GM21515 (cell line): ENCODE measurements at regions not wholly inside any gene's neighbourhood (a gene's known extent, or its start where the extent isn't known, plus 50 kb on each side); places are given as distances from the start of the nearest gene placed in this dataset.

Experiments
- ATAC-seq: cut with Tn5 transposase; IDR thresholded peaks from one replicate; pipeline ENCODE4 v1.9.1; 2021; ENCODE audit not compliant: unreplicated experiment

DNA sequence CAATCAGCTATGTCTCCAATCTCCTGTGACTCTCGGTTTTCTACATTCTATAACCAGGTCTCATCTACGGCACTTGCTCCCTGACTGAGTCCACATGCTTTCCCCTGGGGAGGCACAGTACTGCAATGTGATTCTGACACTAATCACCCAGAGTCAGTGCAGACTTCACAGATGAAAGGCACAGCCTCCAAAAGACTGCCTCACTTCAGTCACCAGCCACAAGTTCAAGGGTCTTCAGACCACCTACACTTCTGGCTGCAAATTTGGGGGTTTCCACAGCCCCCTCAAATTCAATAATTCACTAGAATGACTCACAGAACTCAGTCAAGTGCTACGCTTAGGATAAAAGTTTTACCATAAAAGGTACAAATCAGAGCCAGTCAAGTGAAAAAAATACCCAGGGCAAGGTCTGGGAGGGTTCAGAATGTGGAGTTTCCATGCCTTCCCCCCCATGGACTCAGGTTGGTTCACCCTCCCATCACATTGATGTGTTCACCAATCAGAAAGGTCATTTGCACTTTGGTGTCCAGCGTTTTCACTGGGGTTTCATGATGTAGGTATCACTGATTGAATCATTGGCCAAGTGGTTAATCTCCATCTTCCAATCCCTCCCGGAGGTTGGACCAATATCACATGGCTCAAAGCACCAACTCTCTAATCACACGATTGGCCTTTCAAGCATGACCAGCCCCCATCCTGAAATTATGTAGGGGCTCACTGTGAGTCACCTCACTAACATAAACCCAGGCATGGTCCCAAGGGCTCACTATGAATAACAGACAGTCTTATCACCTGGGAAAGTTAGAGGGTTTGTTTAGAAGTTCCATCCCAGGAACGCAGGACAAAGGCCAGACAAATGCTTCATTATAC is 182.9 kb upstream of the CAMK1G start:
- no peak for ATAC-seq

DNA sequence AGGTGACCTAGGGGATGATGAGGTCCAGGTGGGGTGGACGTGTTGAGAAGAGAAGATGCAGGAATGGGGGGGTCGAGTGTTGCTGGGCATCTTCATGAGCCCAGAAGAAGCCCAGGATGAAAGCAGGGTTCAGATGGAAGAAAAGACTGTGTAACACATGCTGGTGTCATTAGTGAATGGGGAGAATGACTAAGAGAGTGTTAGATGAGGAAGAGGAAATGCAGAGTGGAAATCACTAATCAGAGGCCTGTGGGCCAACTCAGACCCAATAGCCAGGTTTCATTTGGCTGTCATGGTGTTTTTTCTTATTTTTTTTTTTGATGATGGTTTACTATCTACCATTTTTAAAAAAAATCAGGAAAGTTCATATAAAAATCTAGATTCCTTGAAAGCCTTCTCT is 180.8 kb upstream of the CAMK1G start:
- ATAC-seq, result no peak

- no peak for ATAC-seq
These were observed 179.6 kb upstream of the CAMK1G start for GRCh38 chr1:209403921-209404320.

DNA sequence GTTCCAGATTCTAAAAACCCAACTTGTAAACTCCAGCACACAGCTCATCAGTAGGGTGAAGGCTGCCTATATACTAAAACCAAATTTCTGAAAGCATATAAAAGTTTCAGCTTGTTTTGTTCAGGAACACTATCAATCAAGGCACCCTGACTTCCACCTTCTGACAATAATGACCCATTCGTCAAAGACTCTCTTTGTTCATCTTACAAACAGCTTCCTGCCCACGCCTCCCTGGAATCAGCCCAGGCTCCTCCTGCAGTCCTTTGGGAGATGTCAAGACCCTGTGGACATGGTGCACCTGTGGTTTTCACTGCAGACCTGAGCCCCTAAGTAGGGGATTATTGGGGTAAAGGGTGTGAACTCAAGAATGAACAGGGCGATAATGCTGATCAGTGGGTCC is 178.9 kb upstream of the CAMK1G start:
- ATAC-seq, result no peak

- ATAC-seq, result no peak
These were observed 178.2 kb upstream of the CAMK1G start for GRCh38 chr1:209405183-209405814.

- ATAC-seq, result no peak
These were observed 177.3 kb upstream of the CAMK1G start for GRCh38 chr1:209406168-209406567.

- no peak for ATAC-seq
These were observed 176.9 kb upstream of the CAMK1G start for GRCh38 chr1:209406595-209406994.

DNA sequence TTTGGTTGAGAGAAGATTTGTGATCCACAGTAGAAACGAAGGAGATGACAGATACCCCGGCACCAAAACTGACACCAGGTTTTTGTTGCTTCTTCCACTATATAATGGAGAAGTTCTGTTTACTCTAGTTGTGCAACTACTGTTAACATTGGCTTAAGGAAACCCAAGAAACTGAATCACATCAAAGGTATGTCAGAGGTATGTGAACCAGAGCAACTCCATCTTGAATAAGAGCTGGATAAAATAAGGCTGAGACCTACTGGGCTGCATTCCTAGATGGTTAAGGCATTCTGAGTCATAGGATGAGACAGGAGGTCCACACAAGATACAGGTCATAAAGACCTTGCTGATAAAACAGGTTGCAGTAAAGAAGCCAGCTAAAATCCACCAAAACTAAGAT is 173.7 kb upstream of the CAMK1G start:
- no peak for ATAC-seq

DNA sequence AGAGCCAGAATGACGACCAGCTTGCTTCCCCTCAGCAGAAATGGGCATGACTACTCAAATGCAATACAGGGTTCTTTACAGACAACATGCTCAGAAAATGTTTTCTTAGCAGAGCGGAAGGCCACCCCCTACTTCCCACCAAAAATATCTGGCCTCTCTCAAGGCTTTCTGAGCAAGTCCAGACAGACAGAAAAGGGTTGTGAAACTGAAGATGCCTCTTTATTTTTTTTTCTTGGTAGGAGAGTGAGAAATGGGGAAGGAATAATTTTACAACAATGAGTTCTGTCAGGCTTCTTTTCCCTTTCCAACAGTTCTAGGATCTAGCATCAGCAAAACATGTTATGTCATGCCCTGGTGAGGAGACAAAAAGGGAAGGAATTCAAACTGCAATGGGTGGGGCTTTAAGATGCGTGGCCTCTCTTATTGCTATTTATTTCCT is 172.0 kb upstream of the CAMK1G start:
- ATAC-seq, result no peak

DNA sequence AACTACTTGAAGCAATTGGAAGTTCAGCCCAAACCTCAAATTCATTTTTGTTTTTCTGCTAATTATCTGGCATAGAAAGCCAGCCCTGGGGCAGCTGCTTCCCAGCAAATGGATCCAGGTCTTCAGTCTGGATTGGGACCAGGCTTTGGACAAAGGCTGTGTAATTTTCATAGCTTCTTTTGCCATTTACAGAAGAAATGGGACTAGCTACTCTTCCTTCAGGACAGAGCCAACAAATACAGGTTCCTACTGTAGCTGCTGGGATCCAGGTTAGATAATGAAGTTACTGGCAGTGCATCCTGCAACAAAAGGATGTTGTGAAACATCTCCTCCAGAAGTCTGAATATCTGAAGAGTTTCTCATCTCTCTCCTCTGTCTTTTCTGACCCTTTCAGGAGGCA is 171.5 kb upstream of the CAMK1G start:
- no peak for ATAC-seq

- ATAC-seq, result no peak
These were observed 170.9 kb upstream of the CAMK1G start for GRCh38 chr1:209412566-209412965.

DNA sequence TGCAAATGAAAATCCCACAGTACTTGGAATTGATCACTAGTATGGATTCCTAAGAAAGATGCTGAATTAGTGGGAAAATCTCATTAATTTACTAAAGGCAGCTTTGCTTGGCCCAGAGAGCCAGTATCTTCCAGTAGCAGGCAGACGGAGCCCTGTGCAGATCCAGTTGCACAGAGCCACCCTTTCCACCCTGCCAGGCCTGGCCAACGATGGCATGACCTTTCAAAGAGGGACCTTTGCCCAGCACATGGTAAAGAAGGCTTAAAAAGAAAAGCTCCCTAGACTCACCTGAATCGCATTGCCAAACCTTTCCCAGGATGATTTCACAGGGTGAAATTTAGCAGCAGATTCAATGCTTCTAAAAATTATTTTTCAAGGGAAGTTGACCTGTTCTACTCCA is 170.5 kb upstream of the CAMK1G start:
- ATAC-seq, result no peak

GRCh38 chr1:209414803-209415329 is 168.6 kb upstream of the CAMK1G start:
- ATAC-seq, result no peak

- ATAC-seq, result no peak
These were observed 167.5 kb upstream of the CAMK1G start for GRCh38 chr1:209416039-209416438.

- no peak for ATAC-seq
These were observed 166.8 kb upstream of the CAMK1G start for GRCh38 chr1:209416716-209417115.

GRCh38 chr1:209417761-209418160 is 165.8 kb upstream of the CAMK1G start:
- ATAC-seq, result no peak

GRCh38 chr1:209420276-209420675 is 163.2 kb upstream of the CAMK1G start:
- ATAC-seq, result no peak

- no peak for ATAC-seq
These were observed 162.3 kb upstream of the CAMK1G start for GRCh38 chr1:209421186-209421585.

GRCh38 chr1:209421978-209422680 is 161.4 kb upstream of the CAMK1G start:
- no peak for ATAC-seq

DNA sequence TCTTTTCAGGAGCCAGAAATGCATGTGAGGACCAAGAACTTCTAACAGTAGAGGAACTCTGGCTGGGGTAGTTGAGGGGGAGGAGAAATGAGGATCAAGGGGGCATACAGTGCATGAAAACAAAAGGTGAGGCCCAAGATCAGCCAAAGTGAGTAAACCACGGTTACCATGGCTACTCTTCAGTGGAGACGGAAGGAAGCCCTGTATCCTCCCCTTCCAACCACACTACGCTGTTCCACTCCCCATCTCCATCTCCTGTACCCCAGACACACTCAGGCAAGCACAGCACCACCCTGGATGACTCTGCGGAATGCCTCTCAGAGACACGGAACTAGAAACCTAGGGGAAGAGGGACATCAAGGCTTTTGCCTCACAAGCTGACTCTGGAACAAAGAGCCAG is 157.6 kb upstream of the CAMK1G start:
- no peak for ATAC-seq

DNA sequence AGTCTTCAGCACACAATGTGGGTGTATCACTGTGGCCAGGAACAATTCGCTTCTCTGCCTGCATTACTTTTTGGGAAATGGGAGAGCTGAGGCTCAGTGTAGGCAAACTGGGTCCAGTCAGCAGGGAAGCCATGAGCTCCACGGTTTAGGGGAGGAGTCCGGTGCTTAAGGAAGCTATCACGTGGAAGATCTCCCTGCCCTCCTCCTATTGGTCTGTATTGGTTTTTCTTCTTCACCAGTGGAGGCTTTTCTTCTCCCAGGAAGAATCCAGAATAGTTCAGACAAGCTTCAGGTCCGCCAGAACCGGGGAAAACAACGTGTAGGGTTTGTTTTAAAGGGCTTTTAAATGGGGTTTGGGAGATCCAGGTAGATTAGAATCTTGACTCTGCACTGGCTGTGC is 156.2 kb upstream of the CAMK1G start:
- no peak for ATAC-seq

GRCh38 chr1:209427811-209428210 is 155.7 kb upstream of the CAMK1G start:
- ATAC-seq, result no peak
